Amniotic epithelial cell (primary cell): ENCODE measurements at regions not wholly inside any gene's neighbourhood (a gene's known extent, or its start where the extent isn't known, plus 50 kb on each side); places are given as distances from the start of the nearest gene placed in this dataset.

ENCODE experiments used
- DNase-seq: peaks from one replicate; pipeline ENCODE4 v3.0.0-alpha.2; 2010; ENCODE audit warnings: low read depth

- DNase-seq, result no peak
Measured at GRCh38 chr18:39802648-39803229, 2152.3 kb upstream of the PIK3C3 start.

GRCh38 chr18:39801848-39802247, 2153.2 kb upstream of the PIK3C3 start:
- DNase-seq, result no peak

GRCh38 chr18:39801010-39801409, 2154.0 kb upstream of the PIK3C3 start:
- DNase-seq, result no peak

- peak; percentile 49 for DNase-seq
Measured at GRCh38 chr18:39799006-39799405, 2156.0 kb upstream of the PIK3C3 start.

GRCh38 chr18:39796393-39796792, 2158.6 kb upstream of the PIK3C3 start:
- no peak for DNase-seq

GRCh38 chr18:39795350-39795749, 2159.7 kb upstream of the PIK3C3 start:
- DNase-seq, result no peak

GRCh38 chr18:39793609-39794008, 2161.4 kb upstream of the PIK3C3 start:
- no peak for DNase-seq

- no peak for DNase-seq
Measured at GRCh38 chr18:39788383-39788782, 2166.7 kb upstream of the PIK3C3 start.

- DNase-seq, result no peak
Measured at GRCh38 chr18:39786477-39786876, 2168.6 kb upstream of the PIK3C3 start.

GRCh38 chr18:39784541-39784940, 2170.5 kb upstream of the PIK3C3 start:
- no peak for DNase-seq

- DNase-seq, result no peak
Measured at GRCh38 chr18:39781565-39781964, 2173.5 kb upstream of the PIK3C3 start.

GRCh38 chr18:39780774-39781173, 2174.3 kb upstream of the PIK3C3 start:
- DNase-seq, result no peak

GRCh38 chr18:39779926-39780325, 2175.1 kb upstream of the PIK3C3 start:
- no peak for DNase-seq

- no peak for DNase-seq
Measured at GRCh38 chr18:39776766-39777165, 2178.3 kb upstream of the PIK3C3 start.

GRCh38 chr18:39774957-39775598, 2180.0 kb upstream of the PIK3C3 start:
- no peak for DNase-seq

- no peak for DNase-seq
Measured at GRCh38 chr18:39773646-39774045, 2181.4 kb upstream of the PIK3C3 start.

GRCh38 chr18:39772155-39772919, 2182.7 kb upstream of the PIK3C3 start:
- no peak for DNase-seq

- no peak for DNase-seq
Measured at GRCh38 chr18:39770399-39770798, 2184.6 kb upstream of the PIK3C3 start.

GRCh38 chr18:39764873-39765272, 2190.2 kb upstream of the PIK3C3 start:
- no peak for DNase-seq

- no peak for DNase-seq
Measured at GRCh38 chr18:39761273-39761672, 2193.8 kb upstream of the PIK3C3 start.

GRCh38 chr18:39759926-39760325, 2194.3 kb upstream of the CELF4 start:
- no peak for DNase-seq

- DNase-seq, result no peak
Measured at GRCh38 chr18:39753178-39753577, 2187.6 kb upstream of the CELF4 start.

GRCh38 chr18:39752351-39752750, 2186.8 kb upstream of the CELF4 start:
- DNase-seq, result no peak
